Uterus (tissue), 2 donors: ENCODE measurements at regions not wholly inside any gene's neighbourhood (a gene's known extent, or its start where the extent isn't known, plus 50 kb on each side); places are given as distances from the start of the nearest gene placed in this dataset.

ENCODE experiments used
- POLR2A ChIP-seq, 2 donors: fragments of 450-650 bp; IDR thresholded peaks; one replicate each; pipeline ENCODE4 v1.6.1; 2016; ENCODE audit warnings: antibody characterized with exemption in 2 of 2, mild to moderate bottlenecking in 1 of 2, moderate library complexity in 1 of 2
- TF ChIP-seq, protein P1 (sequence below), 4 experiments: fragments of 200-600 bp in 2 of 4; fragments of 450-650 bp in 2 of 4; sonication (generic) in 2 of 4; IDR thresholded peaks; one replicate each; pipeline ENCODE4 v1.5.1; 2016 to 2019; ENCODE audit warnings: antibody characterized with exemption in 4 of 4, mild to moderate bottlenecking in 2 of 4, moderate library complexity in 1 of 4

DNA sequence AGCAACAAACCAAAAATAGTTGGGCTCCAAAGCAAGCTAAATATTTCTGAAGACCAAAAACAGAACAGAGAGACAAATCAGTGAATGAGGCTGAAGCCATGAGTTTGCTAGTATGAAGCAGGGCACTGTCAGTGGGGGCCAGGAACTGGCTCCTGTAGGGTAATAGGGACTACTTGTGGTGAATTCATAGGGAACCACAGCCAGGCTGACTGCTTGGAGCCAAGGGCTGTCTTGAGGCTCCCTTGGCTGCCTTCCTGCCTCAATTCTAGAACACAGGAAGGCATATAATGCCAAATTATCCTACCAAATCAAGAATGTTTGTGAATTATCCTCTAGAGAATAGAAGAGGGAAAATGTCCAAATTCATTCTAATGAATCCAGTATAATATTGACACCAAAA is 406.0 kb downstream of the CCDC85A start:
- no peak for TF ChIP-seq POLR2A (IDR thresholded peaks at IDR 0.05)
- TF ChIP-seq, protein P1, sequence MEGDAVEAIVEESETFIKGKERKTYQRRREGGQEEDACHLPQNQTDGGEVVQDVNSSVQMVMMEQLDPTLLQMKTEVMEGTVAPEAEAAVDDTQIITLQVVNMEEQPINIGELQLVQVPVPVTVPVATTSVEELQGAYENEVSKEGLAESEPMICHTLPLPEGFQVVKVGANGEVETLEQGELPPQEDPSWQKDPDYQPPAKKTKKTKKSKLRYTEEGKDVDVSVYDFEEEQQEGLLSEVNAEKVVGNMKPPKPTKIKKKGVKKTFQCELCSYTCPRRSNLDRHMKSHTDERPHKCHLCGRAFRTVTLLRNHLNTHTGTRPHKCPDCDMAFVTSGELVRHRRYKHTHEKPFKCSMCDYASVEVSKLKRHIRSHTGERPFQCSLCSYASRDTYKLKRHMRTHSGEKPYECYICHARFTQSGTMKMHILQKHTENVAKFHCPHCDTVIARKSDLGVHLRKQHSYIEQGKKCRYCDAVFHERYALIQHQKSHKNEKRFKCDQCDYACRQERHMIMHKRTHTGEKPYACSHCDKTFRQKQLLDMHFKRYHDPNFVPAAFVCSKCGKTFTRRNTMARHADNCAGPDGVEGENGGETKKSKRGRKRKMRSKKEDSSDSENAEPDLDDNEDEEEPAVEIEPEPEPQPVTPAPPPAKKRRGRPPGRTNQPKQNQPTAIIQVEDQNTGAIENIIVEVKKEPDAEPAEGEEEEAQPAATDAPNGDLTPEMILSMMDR (IDR thresholded peaks at IDR 0.05): no peak
